C4-2B (cell line): ENCODE measurements at regions not wholly inside any gene's neighbourhood (a gene's known extent, or its start where the extent isn't known, plus 50 kb on each side); places are given as distances from the start of the nearest gene placed in this dataset.

Source experiments
- CTCF ChIP-seq: fragments of 450-650 bp; conservative IDR thresholded peaks from 2 replicates; pipeline ENCODE4 v1.5.1; 2017; ENCODE audit warnings: mild to moderate bottlenecking
- ZFX ChIP-seq: fragments of 450-650 bp; IDR thresholded peaks from 2 replicates; pipeline ENCODE4 v1.6.1; 2017

- TF ChIP-seq CTCF (no peak), ZFX (no peak)
Observed at GRCh38 chr16:86969716-86970115, 347.5 kb downstream of the C16orf95 start.
